Posterior cingulate gyrus (tissue), 11 donors: ENCODE measurements at regions not wholly inside any gene's neighbourhood (a gene's known extent, or its start where the extent isn't known, plus 50 kb on each side); places are given as distances from the start of the nearest gene placed in this dataset.
"Not testable (repeated sequence)": the region's sequence is repeated elsewhere in the genome, so short reads cannot be mapped to it uniquely, and the experiment has no call there.

Experiments used
- DNase-seq, 10 donors: peaks; one replicate each; pipeline versions ENCODE4 v3.0.0 to v3.0.0-alpha.2; 2020 to 2021; ENCODE audit warnings: mixed read lengths in 3 of 10
- intact Hi-C: fragments of 100-400 bp; cut with DNase I; formaldehyde crosslinking; loops from one replicate; pipeline ENCODE4 v1.15.1; 2023

GRCh38 chr4:151519728-151520415, 110.9 kb downstream of the FHIP1A start:
- no peak for DNase-seq
- intact Hi-C loops, result no loop called here

- no peak for DNase-seq
- intact Hi-C loops, result no loop called here
Observed at GRCh38 chr4:151522866-151523519, 114.0 kb downstream of the FHIP1A start.

GRCh38 chr4:151524610-151525009, 115.6 kb downstream of the FHIP1A start:
- intact Hi-C loops, result no loop called here
- no peak for DNase-seq

- DNase-seq, intact Hi-C loops: not testable (repeated sequence)
Observed at GRCh38 chr4:151526489-151526888, 117.5 kb downstream of the FHIP1A start.

- no peak for DNase-seq
- intact Hi-C loops, result no loop called here
Observed at GRCh38 chr4:151527699-151528098, 118.7 kb downstream of the FHIP1A start.

- no peak for DNase-seq
- intact Hi-C loops, result no loop called here
Observed at GRCh38 chr4:151529187-151529586, 120.2 kb downstream of the FHIP1A start.

- DNase-seq, result no peak
- intact Hi-C loops, result no loop called here
Observed at GRCh38 chr4:151530230-151530629, 121.3 kb downstream of the FHIP1A start.

- intact Hi-C loops, result no loop called here
Observed at GRCh38 chr4:151530783-151531182, 121.8 kb downstream of the FHIP1A start.

GRCh38 chr4:151532001-151532708, 123.2 kb downstream of the FHIP1A start:
- no peak for DNase-seq
- intact Hi-C loops, result no loop called here

More at GRCh38 chr4:151530783-151531182, 121.8 kb downstream of the FHIP1A start:
- DNase-seq, result no peak

GRCh38 chr4:151534195-151534594, 125.2 kb downstream of the FHIP1A start:
- DNase-seq, result no peak
- intact Hi-C loops, result no loop called here

- DNase-seq, result no peak
- intact Hi-C loops, result no loop called here
Observed at GRCh38 chr4:151535366-151535765, 126.4 kb downstream of the FHIP1A start.

GRCh38 chr4:151537687-151538086, 128.7 kb downstream of the FHIP1A start:
- no peak for DNase-seq
- intact Hi-C loops, result no loop called here

GRCh38 chr4:151538963-151539362, 130.0 kb downstream of the FHIP1A start:
- intact Hi-C loops, result no loop called here
- DNase-seq, result no peak

- no peak for DNase-seq
- intact Hi-C loops, result no loop called here
Observed at GRCh38 chr4:151540728-151541388, 131.9 kb downstream of the FHIP1A start.

GRCh38 chr4:151541389-151542071, 132.6 kb downstream of the FHIP1A start:
- intact Hi-C loops, result no loop called here
- no peak for DNase-seq

GRCh38 chr4:151548708-151549107, 139.7 kb downstream of the FHIP1A start:
- intact Hi-C loops, result no loop called here
- no peak for DNase-seq

- intact Hi-C loops, DNase-seq: not testable (repeated sequence)
Observed at GRCh38 chr4:151549378-151549777, 140.4 kb downstream of the FHIP1A start.

GRCh38 chr4:151553874-151554273, 144.9 kb downstream of the FHIP1A start:
- no peak for DNase-seq
- intact Hi-C loops, result no loop called here

GRCh38 chr4:151555151-151555945, 146.4 kb downstream of the FHIP1A start:
- intact Hi-C loops, result no loop called here
- DNase-seq, result no peak
